K562 (cell line): ENCODE measurements at regions not wholly inside any gene's neighbourhood (a gene's known extent, or its start where the extent isn't known, plus 50 kb on each side); places are given as distances from the start of the nearest gene placed in this dataset.

ENCODE experiments used
- ARID2 ChIP-seq: fragments of 450-650 bp; IDR thresholded peaks from 2 replicates; pipeline ENCODE4 v1.6.1; 2017; ENCODE audit warnings: antibody characterized with exemption, mild to moderate bottlenecking
- BRD4 ChIP-seq: fragments of 200-600 bp; sonication (generic); IDR thresholded peaks from 2 replicates; pipeline ENCODE4 v1.6.1; 2017; ENCODE audit warnings: inconsistent platforms
- BRF2 ChIP-seq: IDR thresholded peaks from 3 replicates; pipeline ENCODE4 v1.6.1; 2011; ENCODE audit warnings: borderline replicate concordance, mild to moderate bottlenecking; ENCODE audit not compliant: insufficient read length, insufficient read depth
- CEBPB ChIP-seq: fragments of 450-650 bp; IDR thresholded peaks from 2 replicates; pipeline ENCODE4 v1.6.1; 2016; ENCODE audit warnings: missing genetic modification characterization, missing compliant biosample characterization
- CHCHD3 ChIP-seq: fragments of 250-450 bp; sonication (Bioruptor Pico); IDR thresholded peaks from 2 replicates; pipeline ENCODE4 v2.1.2; 2022; ENCODE audit warnings: mild to moderate bottlenecking
- CHD4 ChIP-seq: fragments of 200-600 bp; sonication (generic); IDR thresholded peaks from 3 replicates; pipeline ENCODE4 v1.6.1; 2012; ENCODE audit warnings: low read depth, mild to moderate bottlenecking, mixed read lengths, low read length, inconsistent platforms; ENCODE audit not compliant: insufficient read depth, insufficient replicate concordance, poor library complexity, severe bottlenecking
- HMG20A ChIP-seq: fragments of 450-650 bp; formaldehyde crosslinking; conservative IDR thresholded peaks from 2 replicates; pipeline ENCODE4 v1.4.0; 2020; ENCODE audit warnings: mild to moderate bottlenecking, mixed read lengths
- KDM1A ChIP-seq, 2 experiments: fragments of 450-650 bp; IDR thresholded peaks; 2 replicates each; pipeline ENCODE4 v1.6.1; 2016; ENCODE audit warnings: mild to moderate bottlenecking in 2 of 2
- MAX ChIP-seq: sonication (generic); formaldehyde crosslinking; IDR thresholded peaks from 2 replicates; pipeline ENCODE4 v1.9.0; 2022; ENCODE audit warnings: mild to moderate bottlenecking, missing genetic modification reagents
- MBD1 ChIP-seq: fragments of 250-450 bp; sonication (Bioruptor Pico); IDR thresholded peaks from 2 replicates; pipeline ENCODE4 v1.8.0; 2022; ENCODE audit warnings: inconsistent platforms
- SIN3A ChIP-seq, 2 experiments: fragments of 150-350 bp in 1 of 2; IDR thresholded peaks; 2 replicates each; pipeline ENCODE4 v1.6.1; 2011 to 2016; ENCODE audit warnings: borderline replicate concordance in 2 of 2, low read depth in 2 of 2, low read length in 2 of 2, mild to moderate bottlenecking in 2 of 2, moderate library complexity in 2 of 2; ENCODE audit not compliant: control insufficient read depth in 1 of 2
- SMARCA4 ChIP-seq: fragments of 450-650 bp; IDR thresholded peaks from 2 replicates; pipeline ENCODE4 v1.6.1; 2016
- SRF ChIP-seq, 2 experiments: fragments of 250-450, 450-650 bp in 1 of 2; sonication (Bioruptor Pico) in 1 of 2; sonication (generic) in 1 of 2; formaldehyde crosslinking; IDR thresholded peaks; 2 replicates each; pipeline versions ENCODE4 v1.5.0 to v1.5.1; 2020 to 2022; ENCODE audit warnings: mild to moderate bottlenecking in 1 of 2, missing genetic modification reagents in 1 of 2
- THRB ChIP-seq: fragments of 450-650 bp; formaldehyde crosslinking; conservative IDR thresholded peaks from 2 replicates; pipeline ENCODE4 v1.4.0; 2022; ENCODE audit warnings: mild to moderate bottlenecking, missing genetic modification characterization
- ZBTB8A ChIP-seq: fragments of 450-650 bp; IDR thresholded peaks from 2 replicates; pipeline ENCODE4 v1.6.1; 2018; ENCODE audit warnings: mild to moderate bottlenecking, moderate library complexity; ENCODE audit not compliant: partially characterized antibody
- ZHX1 ChIP-seq: fragments of 150-350 bp; conservative IDR thresholded peaks from 2 replicates; pipeline ENCODE4 v1.6.1; 2014; ENCODE audit warnings: low read length
- ZNF121 ChIP-seq: sonication (generic); formaldehyde crosslinking; conservative IDR thresholded peaks from 2 replicates; pipeline ENCODE4 v1.8.0; 2022; ENCODE audit warnings: missing genetic modification reagents
- ZNF507 ChIP-seq: conservative IDR thresholded peaks from 2 replicates; pipeline ENCODE4 v1.6.1; 2017; ENCODE audit warnings: missing genetic modification characterization, missing compliant biosample characterization
- ZNF589 ChIP-seq: fragments of 200-800 bp; sonication (Bioruptor generic); IDR thresholded peaks from 2 replicates; pipeline ENCODE4 v1.6.1; 2016; ENCODE audit warnings: low read depth, missing genetic modification characterization, missing compliant biosample characterization
- ZNF699 ChIP-seq: fragments of 250-450 bp; sonication (Bioruptor Pico); IDR thresholded peaks from 2 replicates; pipeline ENCODE4 v1.8.0; 2021; ENCODE audit warnings: mild to moderate bottlenecking, moderate library complexity; ENCODE audit not compliant: insufficient replicate concordance

- no peak for TF ChIP-seq ZHX1
- TF ChIP-seq SMARCA4 = peak; percentile 92
- TF ChIP-seq MBD1 = no peak
- TF ChIP-seq THRB (CRISPR knock-in tag) = no peak
- TF ChIP-seq CHCHD3 (CRISPR knock-in tag) = no peak
- no peak for TF ChIP-seq MAX
- no peak for TF ChIP-seq ZNF507 (tag)
- TF ChIP-seq HMG20A (CRISPR knock-in tag) = no peak
- TF ChIP-seq ZNF589 (CRISPR knock-in tag) = peak; percentile 90
- peak; percentile 71 to 82; a peak in 2 of 4 replicates for TF ChIP-seq KDM1A (IDR thresholded peaks at IDR 0.05)
- TF ChIP-seq ARID2 = no peak
- TF ChIP-seq CEBPB (tag) = peak; percentile 51; the same call in 1 of the 2 replicates
- TF ChIP-seq BRF2 = no peak
- no peak; the same call in 1 of the 2 replicates for TF ChIP-seq BRD4
- TF ChIP-seq ZNF121 (CRISPR knock-in tag) = no peak
- no peak for TF ChIP-seq CHD4
- TF ChIP-seq ZNF699 (CRISPR knock-in tag) = no peak
- no peak for TF ChIP-seq SRF (CRISPR knock-in tag; IDR thresholded peaks at IDR 0.05)
- TF ChIP-seq ZBTB8A = no peak
- no peak for TF ChIP-seq SIN3A (IDR thresholded peaks at IDR 0.05; ENCODE audit: borderline replicate concordance in 2 of 2, control insufficient read depth in 1 of 2, low read depth in 2 of 2, low read length in 2 of 2)
Measured at GRCh38 chr12:28130625-28131598, 59.3 kb upstream of the CCDC91 start (continued).
